Muscle layer of duodenum (tissue), 2 donors: ENCODE measurements at regions not wholly inside any gene's neighbourhood (a gene's known extent, or its start where the extent isn't known, plus 50 kb on each side); places are given as distances from the start of the nearest gene placed in this dataset.

ENCODE experiments used
- H3K27ac ChIP-seq: one replicate; pipeline ENCODE4 v1.7.0; 2013; ENCODE audit warnings: mild to moderate bottlenecking, low read length
- H3K27me3 ChIP-seq: one replicate; pipeline ENCODE4 v1.7.0; 2013; ENCODE audit warnings: low read depth, mild to moderate bottlenecking, control low read depth, low read length
- H3K36me3 ChIP-seq, 2 donors: one replicate each; pipeline ENCODE4 v1.7.0; 2013; ENCODE audit warnings: low read length in 2 of 2, control low read depth in 1 of 2, mild to moderate bottlenecking in 1 of 2; ENCODE audit not compliant: insufficient read depth in 2 of 2, control insufficient read depth in 1 of 2
- H3K4me1 ChIP-seq, 2 donors: one replicate each; pipeline ENCODE4 v1.7.0; 2013; ENCODE audit warnings: low read length in 2 of 2, mild to moderate bottlenecking in 2 of 2, control low read depth in 1 of 2, moderate library complexity in 1 of 2; ENCODE audit not compliant: insufficient read depth in 2 of 2, control insufficient read depth in 1 of 2
- H3K4me3 ChIP-seq, 2 donors: one replicate each; pipeline ENCODE4 v1.7.0; 2013; ENCODE audit warnings: low read length in 2 of 2, low read depth in 1 of 2, mild to moderate bottlenecking in 1 of 2
- H3K9me3 ChIP-seq, 2 donors: one replicate each; pipeline ENCODE4 v1.7.0; 2013; ENCODE audit warnings: low read length in 2 of 2, control low read depth in 1 of 2, mild to moderate bottlenecking in 1 of 2; ENCODE audit not compliant: control insufficient read depth in 1 of 2
- donor health status: healthy.

DNA sequence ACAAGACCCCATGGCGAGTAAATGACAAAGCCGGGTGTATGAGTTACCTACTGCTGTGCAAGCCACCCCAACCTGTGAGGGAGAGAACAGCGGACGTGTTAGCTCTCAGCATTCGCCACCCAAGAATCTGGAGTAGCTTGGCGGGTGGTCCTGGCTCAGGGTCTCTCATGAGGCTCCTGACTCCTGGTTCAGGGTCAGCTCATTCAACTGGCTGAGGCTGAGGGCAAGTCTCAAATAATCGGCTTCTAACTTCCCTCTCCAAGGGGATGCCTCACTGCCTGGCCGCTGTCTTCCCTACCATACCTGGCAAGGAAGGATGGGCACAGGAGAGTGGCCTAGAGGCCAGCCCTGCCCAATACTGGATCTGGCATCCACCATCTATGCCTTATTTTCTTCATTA is 94.2 kb downstream of the HTR5A start:
- Histone ChIP-seq H3K4me3 (no peak overlapping the region), H3K4me1 (no peaks in the 10 kb centered on the region), H3K27me3 (no peaks in the 10 kb centered on the region), H3K27ac (no peak overlapping the region), H3K36me3 (no peaks in the 10 kb centered on the region), H3K9me3 (no peaks in the 10 kb centered on the region)

DNA sequence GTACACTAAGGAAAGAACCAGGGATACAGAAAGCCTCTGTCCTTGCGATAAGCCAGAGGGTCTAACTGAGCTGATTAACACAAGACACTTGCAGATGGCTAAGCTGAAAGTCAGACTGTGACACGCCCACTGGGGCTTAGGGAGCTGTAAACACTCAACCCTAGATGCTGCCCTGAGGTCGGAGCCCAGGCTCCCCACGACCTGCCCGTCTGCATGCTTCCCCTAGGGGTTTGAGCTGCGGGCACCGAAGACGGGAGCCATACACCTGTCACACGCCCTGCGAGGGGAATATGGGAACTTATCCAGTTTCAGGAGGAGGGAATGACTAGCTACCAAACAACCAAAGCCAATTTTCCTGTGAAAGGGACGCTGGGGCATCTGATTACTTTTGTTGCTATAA is 96.0 kb downstream of the HTR5A start:
- H3K27ac ChIP-seq, result no peak overlapping the region
- no peak overlapping the region for H3K4me3 ChIP-seq
- H3K4me1 ChIP-seq, result no peaks in the 10 kb centered on the region
- H3K36me3 ChIP-seq, result no peaks in the 10 kb centered on the region
- H3K9me3 ChIP-seq, result no peaks in the 10 kb centered on the region
- H3K27me3 ChIP-seq, result no peaks in the 10 kb centered on the region

DNA sequence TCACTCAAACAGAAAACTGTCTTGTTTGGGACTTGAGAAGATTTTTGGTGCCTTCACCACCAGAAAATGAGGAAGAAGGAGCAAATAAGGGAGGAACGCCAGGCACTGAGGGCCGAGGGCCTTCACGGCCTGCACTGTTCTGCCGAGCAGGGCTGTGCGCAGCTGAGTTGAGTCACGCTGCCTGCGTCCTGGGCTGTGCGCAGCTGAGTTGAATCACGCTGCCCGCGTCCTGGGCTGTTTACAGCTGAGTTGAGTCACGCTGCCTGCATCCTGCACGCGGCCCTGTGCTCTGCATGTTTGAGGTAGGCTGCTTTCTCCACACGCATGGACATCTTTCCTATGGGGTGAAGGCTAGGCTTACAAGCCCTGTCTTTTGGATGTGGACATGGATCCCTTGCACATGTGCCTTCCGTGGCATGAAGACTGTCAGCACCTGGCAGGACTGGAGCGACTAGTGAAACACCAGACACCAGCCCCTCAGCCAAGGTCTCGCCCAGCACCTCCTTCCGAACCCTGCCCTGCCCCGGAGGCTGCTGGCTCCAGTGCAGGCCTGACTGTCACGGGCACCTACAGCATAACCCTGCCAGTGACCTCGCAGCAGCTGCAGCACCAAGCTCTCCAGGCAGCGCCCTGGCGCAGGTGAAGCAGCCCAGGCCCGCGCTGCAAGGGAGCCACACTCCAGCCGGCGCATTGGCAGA is 96.7 kb downstream of the HTR5A start:
- H3K27me3 ChIP-seq, result no peaks in the 10 kb centered on the region
- no peaks in the 10 kb centered on the region for H3K4me1 ChIP-seq
- no peak overlapping the region for H3K4me3 ChIP-seq
- H3K9me3 ChIP-seq, result no peaks in the 10 kb centered on the region
- no peak overlapping the region for H3K27ac ChIP-seq
- no peaks in the 10 kb centered on the region for H3K36me3 ChIP-seq

DNA sequence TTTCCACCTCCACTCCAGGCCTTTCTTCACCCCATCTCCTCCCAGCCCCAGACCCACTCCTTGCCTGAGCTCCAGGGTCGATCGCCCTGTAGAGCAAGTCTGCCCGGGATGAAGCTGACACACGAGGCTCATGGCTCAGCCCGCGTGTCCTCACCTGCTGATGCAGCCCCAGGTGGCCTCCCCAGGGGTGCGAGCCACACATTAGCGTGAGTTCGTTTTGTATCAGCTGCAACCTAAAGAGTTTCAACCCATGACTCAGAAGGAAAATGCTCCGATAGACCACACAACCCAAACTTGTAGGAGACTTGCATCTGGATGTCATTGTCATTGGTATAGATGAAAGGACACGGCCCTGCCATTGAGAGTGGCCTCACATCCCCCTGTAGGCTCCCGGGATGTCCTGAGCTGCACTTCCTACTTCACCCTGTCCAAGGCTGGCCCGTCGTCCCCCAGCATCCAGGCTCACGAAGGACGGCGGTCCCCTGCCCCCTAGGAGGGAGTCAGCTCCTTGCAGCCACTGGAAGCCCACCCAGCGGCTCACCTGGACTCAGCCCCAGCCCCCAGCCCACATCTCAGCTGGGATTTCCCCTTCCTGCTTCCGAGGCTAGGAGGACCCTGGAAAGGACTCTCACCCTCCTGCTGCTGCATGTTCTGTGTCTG is 97.7 kb downstream of the HTR5A start:
- no peaks in the 10 kb centered on the region for H3K4me1 ChIP-seq
- no peak overlapping the region for H3K4me3 ChIP-seq
- no peaks in the 10 kb centered on the region for H3K36me3 ChIP-seq
- no peaks in the 10 kb centered on the region for H3K9me3 ChIP-seq
- no peak overlapping the region for H3K27ac ChIP-seq
- no peaks in the 10 kb centered on the region for H3K27me3 ChIP-seq

DNA sequence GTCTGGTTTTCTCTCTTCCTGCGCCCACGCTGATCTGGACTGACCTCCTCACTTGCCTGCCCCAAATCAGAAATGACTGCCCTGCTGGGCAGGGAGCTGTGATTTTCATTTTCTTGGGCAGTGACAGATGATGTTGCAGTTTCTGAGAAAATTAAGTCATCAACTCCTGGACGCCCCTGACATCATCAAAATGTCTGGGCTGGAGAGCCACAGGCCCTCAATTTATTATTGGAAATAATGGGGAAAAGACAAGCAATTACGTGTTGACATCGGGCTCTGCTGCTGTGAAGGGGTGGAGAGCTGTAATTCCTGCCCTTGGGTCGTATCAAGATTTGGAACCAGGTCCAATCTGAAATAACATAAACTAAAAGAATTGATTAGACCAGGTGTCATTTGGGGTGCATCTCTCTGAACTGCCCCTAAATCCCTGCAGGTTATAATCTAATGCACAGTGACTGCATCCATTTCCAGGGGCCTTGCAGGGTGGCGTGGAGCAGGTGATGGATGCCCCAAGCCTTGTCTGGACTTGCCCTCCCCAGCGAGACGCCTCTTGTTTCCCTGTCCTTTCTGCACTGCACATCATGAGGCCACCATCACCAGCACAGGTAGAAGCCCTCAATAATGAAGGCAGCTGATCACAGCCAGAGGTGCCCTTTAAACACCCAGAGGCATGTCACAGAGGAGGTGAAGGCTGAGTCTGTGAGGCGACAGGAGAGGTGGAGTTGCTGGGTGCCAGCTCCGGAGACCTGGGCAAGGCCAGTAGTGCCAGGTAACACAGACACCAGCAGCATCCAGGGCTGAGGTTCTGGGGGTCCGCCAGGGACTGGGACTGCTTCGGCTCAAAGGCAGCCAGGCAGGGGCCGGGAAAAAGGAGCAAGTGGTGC is 98.7 kb downstream of the HTR5A start:
- Histone ChIP-seq H3K27me3 (no peaks in the 10 kb centered on the region), H3K4me1 (no peaks in the 10 kb centered on the region), H3K4me3 (no peak overlapping the region), H3K27ac (no peak overlapping the region), H3K36me3 (no peaks in the 10 kb centered on the region), H3K9me3 (no peaks in the 10 kb centered on the region)

DNA sequence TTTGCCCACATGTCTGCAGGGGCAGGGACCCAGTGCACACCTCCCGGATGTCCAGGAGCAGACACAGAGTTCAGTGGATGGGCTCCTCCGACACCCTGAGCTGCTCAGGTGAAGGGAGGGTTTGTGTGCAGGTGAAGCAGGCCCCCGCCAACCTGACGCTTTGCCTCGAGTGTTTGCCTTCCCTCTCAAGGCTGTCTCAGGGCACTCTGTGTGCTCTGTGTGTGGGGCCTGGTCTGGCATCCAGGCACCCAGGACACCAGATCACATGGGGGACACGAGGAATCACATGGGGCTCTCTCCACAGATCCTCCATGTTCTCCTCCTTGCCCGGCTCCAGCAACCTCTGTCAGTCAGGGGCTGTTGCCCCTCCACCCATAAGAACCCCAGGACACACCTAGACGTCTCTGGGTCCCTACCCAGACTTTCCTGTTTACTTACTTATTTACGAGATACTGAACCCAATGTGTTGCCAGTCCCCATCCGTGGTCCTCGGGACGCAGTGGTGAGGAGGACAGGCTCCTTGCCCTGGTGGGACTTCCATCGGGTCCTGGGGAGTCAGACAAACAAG is 99.5 kb downstream of the HTR5A start:
- no peaks in the 10 kb centered on the region for H3K4me1 ChIP-seq
- no peaks in the 10 kb centered on the region for H3K27me3 ChIP-seq
- no peak overlapping the region for H3K4me3 ChIP-seq
- no peaks in the 10 kb centered on the region for H3K9me3 ChIP-seq
- no peaks in the 10 kb centered on the region for H3K36me3 ChIP-seq
- H3K27ac ChIP-seq, result no peak overlapping the region

DNA sequence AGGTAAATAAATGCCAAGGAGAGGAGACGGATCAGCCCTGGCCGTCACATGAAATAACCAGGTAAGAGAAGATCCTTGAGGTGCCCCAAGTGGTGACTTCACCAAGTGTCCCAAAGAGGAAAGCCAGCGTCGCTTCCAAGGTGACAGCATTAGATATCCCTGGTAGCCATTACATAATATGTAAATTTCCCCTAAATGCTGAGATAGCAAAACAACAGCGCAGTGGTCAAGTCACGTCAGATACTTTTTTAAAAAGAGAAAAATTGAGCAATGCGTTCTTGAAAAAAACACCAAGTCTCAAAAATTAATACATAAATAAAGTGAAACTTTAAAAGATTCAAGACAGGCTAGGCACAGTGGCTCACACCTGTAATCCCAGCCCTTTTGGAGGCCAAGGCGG is 100.2 kb downstream of the HTR5A start:
- H3K27me3 ChIP-seq, result no peaks in the 10 kb centered on the region

DNA sequence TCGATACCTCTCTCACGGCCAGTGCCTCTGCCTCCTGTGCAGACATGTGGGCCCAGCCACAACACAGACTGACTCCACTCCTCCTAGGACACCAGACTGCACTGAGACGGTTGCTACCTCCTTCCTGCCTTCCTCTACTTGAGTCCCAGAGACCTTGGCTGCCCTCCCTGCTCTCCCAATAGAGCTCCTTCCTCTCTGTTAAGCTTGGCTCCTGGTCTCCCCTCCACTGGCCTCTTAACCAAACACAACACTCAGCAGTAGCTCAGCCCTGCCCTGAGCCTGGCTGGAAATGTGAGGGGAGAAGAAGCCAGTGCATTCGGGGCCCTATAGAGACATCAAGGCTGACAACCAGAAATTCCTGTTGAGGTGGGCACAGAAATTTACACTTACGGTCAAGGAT is 102.0 kb downstream of the HTR5A start:
- H3K27me3 ChIP-seq, result no peaks in the 10 kb centered on the region

More for the DNA sequence above, 100.2 kb downstream of the HTR5A start:
- Histone ChIP-seq H3K27ac (no peak overlapping the region), H3K4me1 (no peaks in the 10 kb centered on the region), H3K9me3 (no peaks in the 10 kb centered on the region), H3K4me3 (no peak overlapping the region), H3K36me3 (no peaks in the 10 kb centered on the region)

DNA sequence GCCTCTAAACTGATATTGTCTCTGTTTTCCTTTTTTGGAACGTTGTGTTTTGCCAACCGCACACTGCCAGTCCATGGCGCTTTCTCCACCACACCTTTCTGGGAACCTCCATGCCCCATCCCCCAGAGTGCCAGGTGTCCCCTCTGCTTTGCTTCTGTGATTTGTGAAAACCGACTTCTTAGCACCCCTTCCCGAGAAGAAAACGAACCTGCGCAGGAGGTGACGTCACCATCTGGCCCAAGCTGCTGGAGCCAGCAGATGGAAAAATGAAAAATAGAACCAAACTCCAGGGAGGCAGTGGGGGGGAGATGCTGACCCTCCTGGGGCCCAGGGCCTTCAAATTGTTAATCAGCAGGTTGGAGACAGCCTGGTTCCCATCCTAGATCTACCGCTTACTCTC is 103.8 kb downstream of the HTR5A start:
- Histone ChIP-seq H3K36me3 (no peaks in the 10 kb centered on the region), H3K4me3 (no peak overlapping the region), H3K4me1 (no peaks in the 10 kb centered on the region), H3K9me3 (peaks cover 0 to 19% of the 10 kb centered on the region in 2 donors), H3K27ac (no peak overlapping the region), H3K27me3 (no peaks in the 10 kb centered on the region)

More for the DNA sequence above, 102.0 kb downstream of the HTR5A start:
- Histone ChIP-seq H3K4me3 (no peak overlapping the region), H3K27ac (no peak overlapping the region), H3K36me3 (no peaks in the 10 kb centered on the region), H3K9me3 (peaks cover 0 to 10% of the 10 kb centered on the region in 2 donors), H3K4me1 (no peaks in the 10 kb centered on the region)

DNA sequence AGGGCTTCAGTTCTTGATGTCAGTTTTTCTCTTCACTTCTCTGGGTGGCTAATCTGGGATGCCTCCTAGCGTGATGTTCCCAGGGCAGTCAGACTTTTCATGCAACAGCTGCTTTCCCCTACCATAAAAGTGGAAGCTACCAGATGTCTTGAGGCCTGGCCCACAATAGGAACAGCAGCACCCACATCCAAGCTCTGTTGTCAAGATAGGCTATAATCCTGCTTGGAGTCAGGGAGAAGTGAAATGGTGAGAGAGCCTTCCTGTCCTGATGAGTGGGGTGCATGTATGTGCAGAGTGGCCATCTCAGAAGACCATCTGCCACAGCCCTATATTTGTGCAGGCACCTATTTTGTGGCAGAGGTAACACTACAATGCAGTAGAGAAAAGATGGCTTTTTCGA is 108.0 kb downstream of the HTR5A start:
- Histone ChIP-seq H3K27me3 (no peaks in the 10 kb centered on the region), H3K27ac (no peak overlapping the region), H3K36me3 (no peaks in the 10 kb centered on the region), H3K9me3 (peaks cover 0 to 27% of the 10 kb centered on the region in 2 donors), H3K4me1 (no peaks in the 10 kb centered on the region), H3K4me3 (no peak overlapping the region)

DNA sequence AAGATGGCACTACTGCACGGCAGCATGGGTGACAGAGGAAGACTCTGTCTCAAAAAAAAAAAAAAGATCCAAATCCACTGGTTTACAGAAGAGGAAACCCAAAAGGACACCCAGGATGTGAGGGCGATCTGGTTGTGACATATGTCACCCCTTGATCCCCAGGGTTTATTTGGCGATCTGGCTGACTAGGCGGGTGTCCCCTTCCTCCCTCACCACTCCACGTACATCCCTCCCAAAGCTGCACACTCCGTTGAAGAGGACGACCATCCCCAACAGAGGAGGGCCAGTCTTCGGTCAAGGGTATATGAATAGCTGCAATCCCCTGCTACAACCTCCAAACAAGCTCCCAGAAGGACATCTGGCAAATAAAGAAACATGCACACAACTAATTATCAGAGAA is 111.6 kb downstream of the HTR5A start:
- peaks cover 20 to 49% of the 10 kb centered on the region in 2 donors for H3K9me3 ChIP-seq
- no peaks in the 10 kb centered on the region for H3K4me1 ChIP-seq
- no peak overlapping the region for H3K27ac ChIP-seq
- H3K4me3 ChIP-seq, result no peak overlapping the region
- no peaks in the 10 kb centered on the region for H3K36me3 ChIP-seq
- no peaks in the 10 kb centered on the region for H3K27me3 ChIP-seq
